HG03378 (cell line): ENCODE measurements at regions not wholly inside any gene's neighbourhood (a gene's known extent, or its start where the extent isn't known, plus 50 kb on each side); places are given as distances from the start of the nearest gene placed in this dataset.

Experiments
- ATAC-seq: cut with Tn5 transposase; IDR thresholded peaks from one replicate; pipeline ENCODE4 v1.9.1; 2021; ENCODE audit warnings: mild to moderate bottlenecking, moderate library complexity; ENCODE audit not compliant: unreplicated experiment

- ATAC-seq, result peak; percentile 38
Observed at GRCh38 chr2:12050396-12050795, 304.0 kb downstream of the LPIN1 start.

GRCh38 chr2:12051831-12052230 is 305.4 kb downstream of the LPIN1 start:
- no peak for ATAC-seq

GRCh38 chr2:12052796-12053195 is 306.4 kb downstream of the LPIN1 start:
- ATAC-seq, result no peak

- no peak for ATAC-seq
Observed at GRCh38 chr2:12054956-12055618, 308.7 kb downstream of the LPIN1 start.

- ATAC-seq, result peak; percentile 88
Observed at GRCh38 chr2:12057436-12058166, 311.2 kb downstream of the LPIN1 start.

GRCh38 chr2:12059616-12060441 is 313.4 kb downstream of the LPIN1 start:
- ATAC-seq, result no peak

- ATAC-seq, result no peak
Observed at GRCh38 chr2:12060886-12061285, 314.5 kb downstream of the LPIN1 start.

GRCh38 chr2:12061286-12062052 is 315.0 kb downstream of the LPIN1 start:
- ATAC-seq, result no peak

GRCh38 chr2:12062053-12062395 is 315.6 kb downstream of the LPIN1 start:
- ATAC-seq, result no peak

- no peak for ATAC-seq
Observed at GRCh38 chr2:12063210-12063609, 316.8 kb downstream of the LPIN1 start.

GRCh38 chr2:12064153-12064552 is 317.7 kb downstream of the LPIN1 start:
- ATAC-seq, result no peak

GRCh38 chr2:12066116-12066515 is 319.7 kb downstream of the LPIN1 start:
- no peak for ATAC-seq

GRCh38 chr2:12066986-12067385 is 320.6 kb downstream of the LPIN1 start:
- ATAC-seq, result no peak

- ATAC-seq, result no peak
Observed at GRCh38 chr2:12068796-12069538, 322.5 kb downstream of the LPIN1 start.

- ATAC-seq, result no peak
Observed at GRCh38 chr2:12070153-12070552, 323.7 kb downstream of the LPIN1 start.

GRCh38 chr2:12070581-12070980 is 324.1 kb downstream of the LPIN1 start:
- ATAC-seq, result no peak

GRCh38 chr2:12071318-12071717 is 324.9 kb downstream of the LPIN1 start:
- ATAC-seq, result peak; percentile 76

GRCh38 chr2:12073217-12073852 is 326.9 kb downstream of the LPIN1 start:
- ATAC-seq, result no peak

- ATAC-seq, result no peak
Observed at GRCh38 chr2:12074126-12074844, 327.9 kb downstream of the LPIN1 start.
